ENCODE measurements at regions not wholly inside any gene's neighbourhood (a gene's known extent, or its start where the extent isn't known, plus 50 kb on each side); places are given as distances from the start of the nearest gene placed in this dataset.
"Not testable (repeated sequence)": the region's sequence is repeated elsewhere in the genome, so short reads cannot be mapped to it uniquely, and the experiment has no call there.

GRCh38 chr1:143698016-143698415, 273.8 kb downstream of the FAM72C start:
- DNase-seq (ENCODE audit: low read depth) = no peak

- DNase-seq (ENCODE audit: low read depth) = no peak
Observed at GRCh38 chr1:143694085-143694484, 277.7 kb downstream of the FAM72C start.

GRCh38 chr1:143691971-143692529, 279.7 kb downstream of the FAM72C start:
- no peak for DNase-seq (ENCODE audit: low read depth)

- no peak for DNase-seq (ENCODE audit: low read depth)
Observed at GRCh38 chr1:143691400-143691891, 280.3 kb downstream of the FAM72C start.

- DNase-seq (ENCODE audit: low read depth) = no peak
Observed at GRCh38 chr1:143689781-143690180, 282.0 kb downstream of the FAM72C start.

- no peak for DNase-seq (ENCODE audit: low read depth)
Observed at GRCh38 chr1:143680304-143680703, 291.5 kb downstream of the FAM72C start.

- no peak for DNase-seq (ENCODE audit: low read depth)
Observed at GRCh38 chr1:143672983-143673382, 298.8 kb downstream of the FAM72C start.

GRCh38 chr1:143667730-143668129, 304.1 kb downstream of the FAM72C start:
- no peak for DNase-seq (ENCODE audit: low read depth)

- no peak for DNase-seq (ENCODE audit: low read depth)
Observed at GRCh38 chr1:143666851-143667250, 304.9 kb downstream of the FAM72C start.

GRCh38 chr1:143665606-143666005, 306.2 kb downstream of the FAM72C start:
- no peak for DNase-seq (ENCODE audit: low read depth)

- DNase-seq (ENCODE audit: low read depth) = not testable (repeated sequence)
Observed at GRCh38 chr1:143663056-143663455, 308.7 kb downstream of the FAM72C start.

GRCh38 chr1:143661418-143662101, 310.2 kb downstream of the FAM72C start:
- DNase-seq (ENCODE audit: low read depth) = no peak

GRCh38 chr1:143660354-143660941, 311.3 kb downstream of the FAM72C start:
- DNase-seq (ENCODE audit: low read depth) = no peak

- no peak for DNase-seq (ENCODE audit: low read depth)
Observed at GRCh38 chr1:143653429-143653802, 318.4 kb downstream of the FAM72C start.

- no peak for DNase-seq (ENCODE audit: low read depth)
Observed at GRCh38 chr1:143652744-143653428, 318.9 kb downstream of the FAM72C start.

- no peak for DNase-seq (ENCODE audit: low read depth)
Observed at GRCh38 chr1:143652187-143652586, 319.6 kb downstream of the FAM72C start.

- no peak for DNase-seq (ENCODE audit: low read depth)
Observed at GRCh38 chr1:143651350-143651992, 320.3 kb downstream of the FAM72C start.

GRCh38 chr1:143644035-143644434, 327.8 kb downstream of the FAM72C start:
- DNase-seq (ENCODE audit: low read depth) = not testable (repeated sequence)

- no peak for DNase-seq (ENCODE audit: low read depth)
Observed at GRCh38 chr1:143643148-143643885, 328.5 kb downstream of the FAM72C start.

- DNase-seq (ENCODE audit: low read depth) = no peak
Observed at GRCh38 chr1:143625886-143626285, 345.9 kb downstream of the FAM72C start.

- DNase-seq (ENCODE audit: low read depth) = no peak
Observed at GRCh38 chr1:143619851-143620250, 351.9 kb downstream of the FAM72C start.

- DNase-seq (ENCODE audit: low read depth) = no peak
Observed at GRCh38 chr1:143611159-143611558, 360.6 kb downstream of the FAM72C start.

All from stimulated activated CD8-positive, alpha-beta memory T cell treated with anti-CD3 and anti-CD28 coated beads, Interleukin-12 subunit alpha, Interleukin-12 subunit beta, amount 100 ng/mL, for 1 hour (primary cell).